HEK293T (cell line): ENCODE measurements at regions not wholly inside any gene's neighbourhood (a gene's known extent, or its start where the extent isn't known, plus 50 kb on each side); places are given as distances from the start of the nearest gene placed in this dataset.

ENCODE experiments used
- ARNT ChIP-seq: fragments of 450-650 bp; IDR thresholded peaks from 2 replicates; pipeline ENCODE4 v1.6.1; 2017; ENCODE audit warnings: mild to moderate bottlenecking
- CTBP1 ChIP-seq: fragments of 450-650 bp; IDR thresholded peaks from 2 replicates; pipeline ENCODE4 v1.6.1; 2016; ENCODE audit warnings: borderline replicate concordance
- ELF4 ChIP-seq: fragments of 450-650 bp; IDR thresholded peaks from 2 replicates; pipeline ENCODE4 v1.6.1; 2017; ENCODE audit warnings: antibody characterized with exemption
- FOXA1 ChIP-seq: fragments of 450-650 bp; IDR thresholded peaks from 2 replicates; pipeline ENCODE4 v1.6.1; 2016; ENCODE audit warnings: mild to moderate bottlenecking
- FOXK2 ChIP-seq: fragments of 450-650 bp; IDR thresholded peaks from 2 replicates; pipeline ENCODE4 v1.6.1; 2016; ENCODE audit warnings: mild to moderate bottlenecking
- L3MBTL2 ChIP-seq: fragments of 450-650 bp; conservative IDR thresholded peaks from 2 replicates; pipeline ENCODE4 v1.6.1; 2016; ENCODE audit warnings: mild to moderate bottlenecking
- SP1 ChIP-seq: fragments of 450-650 bp; IDR thresholded peaks from 2 replicates; pipeline ENCODE4 v1.6.1; 2017
- SUZ12 ChIP-seq: fragments of 450-650 bp; IDR thresholded peaks from 2 replicates; pipeline ENCODE4 v1.6.1; 2016; ENCODE audit warnings: mild to moderate bottlenecking
- TARDBP ChIP-seq: fragments of 450-650 bp; IDR thresholded peaks from 2 replicates; pipeline ENCODE4 v1.6.1; 2016
- ZNF384 ChIP-seq: fragments of 450-650 bp; IDR thresholded peaks from 2 replicates; pipeline ENCODE4 v1.6.1; 2016

DNA sequence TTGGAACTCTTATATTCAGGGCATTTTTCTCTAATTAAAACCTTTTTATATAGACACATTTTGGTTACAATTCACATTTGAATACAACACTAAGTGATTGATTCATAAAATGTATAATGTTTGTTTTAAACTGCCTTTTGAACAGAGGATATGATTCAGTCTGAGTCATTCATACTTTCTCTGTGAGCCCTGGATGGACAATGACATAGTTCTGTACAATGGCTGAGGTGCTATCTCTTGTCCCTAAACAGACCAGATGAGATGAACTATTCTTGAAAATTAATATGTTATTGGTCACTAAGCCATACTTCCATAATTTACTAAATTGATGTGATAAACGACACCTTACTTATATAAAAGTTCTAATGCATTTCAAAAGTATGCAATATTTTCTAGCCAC is 199.7 kb upstream of the ATXN7L3B start:
- TF ChIP-seq CTBP1 (no peak), FOXK2 (no peak), SUZ12 (no peak), FOXA1 (no peak), SP1 (no peak), ZNF384 (no peak), TARDBP (no peak), ARNT (no peak), L3MBTL2 (no peak), ELF4 (no peak)
